GM12892 (cell line): ENCODE measurements at regions not wholly inside any gene's neighbourhood (a gene's known extent, or its start where the extent isn't known, plus 50 kb on each side); places are given as distances from the start of the nearest gene placed in this dataset.

Experiments used
- POLR2A ChIP-seq: IDR thresholded peaks from 2 replicates; pipeline ENCODE4 v1.6.1; 2011; ENCODE audit warnings: low read depth, low read length, control low read depth
- POLR2AphosphoS5 ChIP-seq: IDR thresholded peaks from 2 replicates; pipeline ENCODE4 v1.6.1; 2011; ENCODE audit warnings: low read depth, low read length, control low read depth

GRCh38 chr9:31377358-31377757, 1007.1 kb upstream of the ACO1 start:
- TF ChIP-seq POLR2A: no peak
- TF ChIP-seq POLR2AphosphoS5: no peak
